Activated CD4-positive, alpha-beta T cell treated with anti-CD3 and anti-CD28 coated beads, Interleukin-2, Interleukin-6, amounts not matched to agents 100 ng/mL and 50 ng/mL, durations not matched to agents 16 hours and 8 hours (primary cell): ENCODE measurements at regions not wholly inside any gene's neighbourhood (a gene's known extent, or its start where the extent isn't known, plus 50 kb on each side); places are given as distances from the start of the nearest gene placed in this dataset.

Experiments used
- DNase-seq: peaks from one replicate; pipeline ENCODE4 v3.0.0-alpha.2; 2020

GRCh38 chr7:46854958-46855473, 726.9 kb downstream of the TNS3 start:
- DNase-seq, result no peak

- no peak for DNase-seq
These were observed 728.5 kb downstream of the TNS3 start for GRCh38 chr7:46853451-46853850.

GRCh38 chr7:46852795-46853194, 729.1 kb downstream of the TNS3 start:
- no peak for DNase-seq

- DNase-seq, result no peak
These were observed 731.2 kb downstream of the TNS3 start for GRCh38 chr7:46850563-46851330.

GRCh38 chr7:46848944-46849343, 733.0 kb downstream of the TNS3 start:
- DNase-seq, result no peak

GRCh38 chr7:46848311-46848710, 733.6 kb downstream of the TNS3 start:
- DNase-seq, result no peak

GRCh38 chr7:46847126-46847525, 734.8 kb downstream of the TNS3 start:
- no peak for DNase-seq

GRCh38 chr7:46844486-46844885, 737.4 kb downstream of the TNS3 start:
- DNase-seq, result no peak

GRCh38 chr7:46841248-46841647, 740.7 kb downstream of the TNS3 start:
- DNase-seq, result no peak

GRCh38 chr7:46839651-46840050, 742.3 kb downstream of the TNS3 start:
- no peak for DNase-seq

- no peak for DNase-seq
These were observed 743.4 kb downstream of the TNS3 start for GRCh38 chr7:46838463-46838862.

- no peak for DNase-seq
These were observed 746.4 kb downstream of the TNS3 start for GRCh38 chr7:46835556-46835955.

GRCh38 chr7:46834921-46835320, 747.0 kb downstream of the TNS3 start:
- DNase-seq, result no peak

- no peak for DNase-seq
These were observed 748.7 kb downstream of the TNS3 start for GRCh38 chr7:46833197-46833596.

- DNase-seq, result no peak
These were observed 749.8 kb downstream of the TNS3 start for GRCh38 chr7:46832136-46832535.

GRCh38 chr7:46819819-46820218, 762.1 kb downstream of the TNS3 start:
- no peak for DNase-seq

GRCh38 chr7:46814516-46815250, 767.2 kb downstream of the TNS3 start:
- no peak for DNase-seq

- no peak for DNase-seq
These were observed 769.7 kb downstream of the TNS3 start for GRCh38 chr7:46812101-46812675.

- no peak for DNase-seq
These were observed 770.4 kb downstream of the TNS3 start for GRCh38 chr7:46811529-46811928.

- DNase-seq, result no peak
These were observed 770.9 kb downstream of the TNS3 start for GRCh38 chr7:46810986-46811385.

- no peak for DNase-seq
These were observed 772.0 kb downstream of the TNS3 start for GRCh38 chr7:46809886-46810285.

GRCh38 chr7:46806856-46807255, 775.1 kb downstream of the TNS3 start:
- no peak for DNase-seq

- no peak for DNase-seq
These were observed 779.4 kb downstream of the TNS3 start for GRCh38 chr7:46802479-46802878.

GRCh38 chr7:46791188-46791587, 790.7 kb downstream of the TNS3 start:
- DNase-seq, result no peak
